Naive B cell (primary cell): ENCODE measurements at regions not wholly inside any gene's neighbourhood (a gene's known extent, or its start where the extent isn't known, plus 50 kb on each side); places are given as distances from the start of the nearest gene placed in this dataset.

Experiments
- ATAC-seq, 2 donors: fragments of 150-1000 bp; cut with Tn5 transposase; 2 replicates each; pipeline ENCODE4 v1.10.0; 2021; ENCODE audit warnings: low read depth in 2 of 2, mild to moderate bottlenecking in 2 of 2, moderate library complexity in 2 of 2
- DNase-seq: peaks from one replicate; pipeline ENCODE4 v3.0.0; 2022
- H3K27ac Mint-ChIP-seq, 6 donors: one replicate each; pipeline ENCODE4 v1.8.0; 2020 to 2022; ENCODE audit warnings: mild to moderate bottlenecking in 6 of 6, mixed read lengths in 6 of 6, moderate library complexity in 5 of 6, inconsistent platforms in 2 of 6
- H3K27me3 Mint-ChIP-seq, 3 donors: one replicate each; pipeline ENCODE4 v1.8.0; 2021 to 2022; ENCODE audit warnings: mixed read lengths in 3 of 3, mild to moderate bottlenecking in 1 of 3
- H3K36me3 Mint-ChIP-seq, 2 donors: one replicate each; pipeline ENCODE4 v1.8.0; 2020 to 2022; ENCODE audit warnings: mixed read lengths in 2 of 2, inconsistent platforms in 1 of 2, mild to moderate bottlenecking in 1 of 2
- H3K4me1 Mint-ChIP-seq, 3 donors: one replicate each; pipeline ENCODE4 v1.8.0; 2020 to 2022; ENCODE audit warnings: mixed read lengths in 3 of 3, inconsistent platforms in 1 of 3, mild to moderate bottlenecking in 1 of 3, moderate library complexity in 1 of 3
- H3K4me3 Mint-ChIP-seq, 8 donors: one replicate each; pipeline ENCODE4 v1.8.0; 2020 to 2022; ENCODE audit warnings: mild to moderate bottlenecking in 8 of 8, mixed read lengths in 8 of 8, moderate library complexity in 8 of 8, inconsistent platforms in 2 of 8
- H3K9me3 Mint-ChIP-seq, 7 donors: one replicate each; pipeline ENCODE4 v1.8.0; 2020 to 2022; ENCODE audit warnings: mixed read lengths in 7 of 7, mild to moderate bottlenecking in 5 of 7, inconsistent platforms in 2 of 7, moderate library complexity in 1 of 7

GRCh38 chr11:103644676-103645075, 391.8 kb upstream of the DDI1 start:
- Mint-ChIP-seq H3K27ac (peak overlapping the region in 1 of 6 donors; percentile 23), H3K4me3 (no peak overlapping the region), H3K9me3 (no peaks in the 10 kb centered on the region), H3K4me1 (peaks cover 14 to 23% (median 19%) of the 10 kb centered on the region in 3 donors), H3K36me3 (no peaks in the 10 kb centered on the region), H3K27me3 (peaks cover 6 to 20% (median 14%) of the 10 kb centered on the region in 3 donors)
- no peak for ATAC-seq
- no peak for DNase-seq

- DNase-seq (no peak), ATAC-seq (peak; percentile 52 to 55)
- no peaks in the 10 kb centered on the region for H3K27me3 Mint-ChIP-seq
- H3K27ac Mint-ChIP-seq = peak overlapping the region in 4 of 6 donors; percentile 47 to 72 (median 64)
- H3K36me3 Mint-ChIP-seq = peaks cover 0 to 8% of the 10 kb centered on the region in 2 donors
- H3K4me3 Mint-ChIP-seq = peak overlapping the region in 4 of 8 donors; percentile 8 to 53 (median 38)
- peaks cover 19 to 36% (median 29%) of the 10 kb centered on the region in 3 donors for H3K4me1 Mint-ChIP-seq
- H3K9me3 Mint-ChIP-seq = peaks cover 0 to 19% (median 8%) of the 10 kb centered on the region in 7 donors
Observed at GRCh38 chr11:103648054-103648453, 388.4 kb upstream of the DDI1 start.

GRCh38 chr11:103648670-103649400, 387.6 kb upstream of the DDI1 start:
- ATAC-seq (peak; percentile 55 to 61), DNase-seq (peak; percentile 6)
- Mint-ChIP-seq H3K27ac (peak overlapping the region in 5 of 6 donors; percentile 17 to 92 (median 69)), H3K27me3 (no peaks in the 10 kb centered on the region), H3K36me3 (peaks cover 0 to 8% of the 10 kb centered on the region in 2 donors), H3K4me1 (peaks cover 19 to 36% (median 29%) of the 10 kb centered on the region in 3 donors), H3K9me3 (peaks cover 0 to 21% (median 8%) of the 10 kb centered on the region in 7 donors), H3K4me3 (peak overlapping the region in 5 of 8 donors; percentile 2 to 61 (median 21))

- no peak for DNase-seq
- ATAC-seq = no peak
- Mint-ChIP-seq H3K36me3 (peaks cover 0 to 8% of the 10 kb centered on the region in 2 donors), H3K9me3 (peaks cover 0 to 21% (median 8%) of the 10 kb centered on the region in 7 donors), H3K4me1 (peaks cover 19 to 36% (median 29%) of the 10 kb centered on the region in 3 donors), H3K4me3 (peak overlapping the region in 1 of 8 donors; percentile 61), H3K27me3 (no peaks in the 10 kb centered on the region), H3K27ac (peak overlapping the region in 1 of 6 donors; percentile 69)
Observed at GRCh38 chr11:103649401-103649895, 387.0 kb upstream of the DDI1 start.

- DNase-seq = no peak
- H3K27me3 Mint-ChIP-seq = no peaks in the 10 kb centered on the region
- peak overlapping the region in 1 of 6 donors; percentile 54 for H3K27ac Mint-ChIP-seq
- peaks cover 19 to 36% (median 29%) of the 10 kb centered on the region in 3 donors for H3K4me1 Mint-ChIP-seq
- ATAC-seq = no peak
- peak overlapping the region in 1 of 8 donors; percentile 37 for H3K4me3 Mint-ChIP-seq
- H3K9me3 Mint-ChIP-seq = peaks cover 0 to 21% (median 8%) of the 10 kb centered on the region in 7 donors
- H3K36me3 Mint-ChIP-seq = peaks cover 0 to 8% of the 10 kb centered on the region in 2 donors
Observed at GRCh38 chr11:103650330-103650729, 386.1 kb upstream of the DDI1 start.

GRCh38 chr11:103651341-103651998, 385.0 kb upstream of the DDI1 start:
- Mint-ChIP-seq H3K36me3 (peaks cover 0 to 8% of the 10 kb centered on the region in 2 donors), H3K4me1 (peaks cover 19 to 36% (median 29%) of the 10 kb centered on the region in 3 donors), H3K27me3 (no peaks in the 10 kb centered on the region), H3K9me3 (peaks cover 0 to 21% (median 8%) of the 10 kb centered on the region in 7 donors), H3K4me3 (peak overlapping the region in 3 of 8 donors; percentile 1 to 38 (median 16)), H3K27ac (no peak overlapping the region)
- DNase-seq (no peak), ATAC-seq (no peak)

- no peaks in the 10 kb centered on the region for H3K27me3 Mint-ChIP-seq
Observed at GRCh38 chr11:103652013-103652412, 384.4 kb upstream of the DDI1 start.

GRCh38 chr11:103656382-103656781, 380.1 kb upstream of the DDI1 start:
- no peaks in the 10 kb centered on the region for H3K27me3 Mint-ChIP-seq
- H3K9me3 Mint-ChIP-seq = peaks cover 0 to 21% (median 8%) of the 10 kb centered on the region in 7 donors
- H3K36me3 Mint-ChIP-seq = peaks cover 0 to 8% of the 10 kb centered on the region in 2 donors
- H3K4me3 Mint-ChIP-seq = no peak overlapping the region
- no peak for ATAC-seq
- no peak overlapping the region for H3K27ac Mint-ChIP-seq
- H3K4me1 Mint-ChIP-seq = peaks cover 0 to 2% (median under 1%) of the 10 kb centered on the region in 3 donors
- no peak for DNase-seq

More at GRCh38 chr11:103652013-103652412, 384.4 kb upstream of the DDI1 start:
- DNase-seq = no peak
- Mint-ChIP-seq H3K4me1 (peaks cover 19 to 35% (median 29%) of the 10 kb centered on the region in 3 donors), H3K4me3 (no peak overlapping the region), H3K36me3 (peaks cover 0 to 8% of the 10 kb centered on the region in 2 donors), H3K27ac (no peak overlapping the region), H3K9me3 (peaks cover 0 to 21% (median 8%) of the 10 kb centered on the region in 7 donors)
- no peak for ATAC-seq

GRCh38 chr11:103659206-103659618, 377.2 kb upstream of the DDI1 start:
- DNase-seq (no peak), ATAC-seq (no peak)
- no peaks in the 10 kb centered on the region for H3K27me3 Mint-ChIP-seq
- no peaks in the 10 kb centered on the region for H3K9me3 Mint-ChIP-seq
- no peak overlapping the region for H3K27ac Mint-ChIP-seq
- peaks cover 14 to 20% (median 18%) of the 10 kb centered on the region in 3 donors for H3K4me1 Mint-ChIP-seq
- peak overlapping the region in 1 of 8 donors; percentile 6 for H3K4me3 Mint-ChIP-seq
- no peaks in the 10 kb centered on the region for H3K36me3 Mint-ChIP-seq

- Mint-ChIP-seq H3K4me3 (no peak overlapping the region), H3K4me1 (peaks cover 14 to 20% (median 18%) of the 10 kb centered on the region in 3 donors), H3K27ac (no peak overlapping the region), H3K9me3 (no peaks in the 10 kb centered on the region), H3K27me3 (no peaks in the 10 kb centered on the region), H3K36me3 (no peaks in the 10 kb centered on the region)
- ATAC-seq (no peak), DNase-seq (no peak)
Observed at GRCh38 chr11:103659743-103660142, 376.7 kb upstream of the DDI1 start.

GRCh38 chr11:103661185-103661584, 375.3 kb upstream of the DDI1 start:
- H3K9me3 Mint-ChIP-seq = no peaks in the 10 kb centered on the region
- ATAC-seq = no peak

GRCh38 chr11:103661991-103662390, 374.4 kb upstream of the DDI1 start:
- no peaks in the 10 kb centered on the region for H3K27me3 Mint-ChIP-seq
- H3K4me1 Mint-ChIP-seq = peaks cover 14 to 20% (median 18%) of the 10 kb centered on the region in 3 donors
- peak overlapping the region in 1 of 8 donors; percentile 45 for H3K4me3 Mint-ChIP-seq
- no peaks in the 10 kb centered on the region for H3K9me3 Mint-ChIP-seq
- no peak for DNase-seq
- H3K36me3 Mint-ChIP-seq = no peaks in the 10 kb centered on the region
- H3K27ac Mint-ChIP-seq = peak overlapping the region in 3 of 6 donors; percentile 2 to 89 (median 69)
- no peak for ATAC-seq

More at GRCh38 chr11:103661185-103661584, 375.3 kb upstream of the DDI1 start:
- H3K36me3 Mint-ChIP-seq = no peaks in the 10 kb centered on the region
- peak overlapping the region in 1 of 6 donors; percentile 66 for H3K27ac Mint-ChIP-seq
- H3K4me3 Mint-ChIP-seq = no peak overlapping the region
- no peaks in the 10 kb centered on the region for H3K27me3 Mint-ChIP-seq
- DNase-seq = no peak
- H3K4me1 Mint-ChIP-seq = peaks cover 14 to 20% (median 18%) of the 10 kb centered on the region in 3 donors

- Mint-ChIP-seq H3K4me1 (peaks cover 14 to 20% (median 18%) of the 10 kb centered on the region in 3 donors), H3K9me3 (no peaks in the 10 kb centered on the region), H3K36me3 (no peaks in the 10 kb centered on the region), H3K27ac (peak overlapping the region; percentile 16 to 89 (median 46)), H3K27me3 (no peaks in the 10 kb centered on the region), H3K4me3 (peak overlapping the region in 6 of 8 donors; percentile 0 to 73 (median 40))
- ATAC-seq (peak; percentile 96 to 98), DNase-seq (peak; percentile 42)
Observed at GRCh38 chr11:103662880-103663279, 373.6 kb upstream of the DDI1 start.
